ENCODE measurements at regions not wholly inside any gene's neighbourhood (a gene's known extent, or its start where the extent isn't known, plus 50 kb on each side); places are given as distances from the start of the nearest gene placed in this dataset.

- Mint-ChIP-seq H3K4me3 (ENCODE audit: unreplicated experiment) (no peak overlapping the region), H3K36me3 (ENCODE audit: low read depth, unreplicated experiment) (peaks cover 3% of the 10 kb centered on the region)
Measured at GRCh38 chr7:68994841-68995240, 603.4 kb upstream of the AUTS2 start.

GRCh38 chr7:68998136-68998535, 600.1 kb upstream of the AUTS2 start:
- DNase-seq (ENCODE audit: low spot score) = no peak
- H3K4me1 Mint-ChIP-seq (ENCODE audit: unreplicated experiment) = no peaks in the 10 kb centered on the region
- H3K9me3 Mint-ChIP-seq (ENCODE audit: unreplicated experiment) = peaks cover 51% of the 10 kb centered on the region
- TF ChIP-seq CTCF (IDR thresholded peaks at IDR 0.05; ENCODE audit: unreplicated experiment) = no peak
- peak overlapping the region; percentile 62 for H3K4me3 Mint-ChIP-seq (ENCODE audit: unreplicated experiment)
- H3K36me3 Mint-ChIP-seq (ENCODE audit: low read depth, unreplicated experiment) = peaks cover 10% of the 10 kb centered on the region
- peaks cover 2% of the 10 kb centered on the region for H3K27me3 Mint-ChIP-seq (ENCODE audit: unreplicated experiment)
- H3K27ac Mint-ChIP-seq (ENCODE audit: unreplicated experiment) = no peak overlapping the region

More at GRCh38 chr7:68994841-68995240, 603.4 kb upstream of the AUTS2 start:
- Mint-ChIP-seq H3K4me1 (ENCODE audit: unreplicated experiment) (no peaks in the 10 kb centered on the region), H3K27me3 (ENCODE audit: unreplicated experiment) (no peaks in the 10 kb centered on the region), H3K27ac (ENCODE audit: unreplicated experiment) (no peak overlapping the region), H3K9me3 (ENCODE audit: unreplicated experiment) (peaks cover 31% of the 10 kb centered on the region)
- TF ChIP-seq CTCF (IDR thresholded peaks at IDR 0.05; ENCODE audit: unreplicated experiment) = no peak
- DNase-seq (ENCODE audit: low spot score) = no peak

GRCh38 chr7:69002416-69002815, 595.9 kb upstream of the AUTS2 start:
- H3K27ac Mint-ChIP-seq (ENCODE audit: unreplicated experiment) = no peak overlapping the region
- no peaks in the 10 kb centered on the region for H3K4me1 Mint-ChIP-seq (ENCODE audit: unreplicated experiment)
- no peak for TF ChIP-seq CTCF (IDR thresholded peaks at IDR 0.05; ENCODE audit: unreplicated experiment)
- DNase-seq (ENCODE audit: low spot score) = no peak
- H3K36me3 Mint-ChIP-seq (ENCODE audit: low read depth, unreplicated experiment) = peaks cover 15% of the 10 kb centered on the region
- H3K27me3 Mint-ChIP-seq (ENCODE audit: unreplicated experiment) = peaks cover 2% of the 10 kb centered on the region
- no peak overlapping the region for H3K4me3 Mint-ChIP-seq (ENCODE audit: unreplicated experiment)
- peaks cover 53% of the 10 kb centered on the region for H3K9me3 Mint-ChIP-seq (ENCODE audit: unreplicated experiment)

GRCh38 chr7:69012149-69012548, 586.1 kb upstream of the AUTS2 start:
- Mint-ChIP-seq H3K27ac (ENCODE audit: unreplicated experiment) (no peak overlapping the region), H3K4me3 (ENCODE audit: unreplicated experiment) (no peak overlapping the region), H3K27me3 (ENCODE audit: unreplicated experiment) (peaks cover 3% of the 10 kb centered on the region), H3K9me3 (ENCODE audit: unreplicated experiment) (peaks cover 43% of the 10 kb centered on the region), H3K36me3 (ENCODE audit: low read depth, unreplicated experiment) (peaks cover 3% of the 10 kb centered on the region), H3K4me1 (ENCODE audit: unreplicated experiment) (no peaks in the 10 kb centered on the region)
- DNase-seq (ENCODE audit: low spot score) = no peak
- TF ChIP-seq CTCF (IDR thresholded peaks at IDR 0.05; ENCODE audit: unreplicated experiment) = no peak

- H3K36me3 Mint-ChIP-seq (ENCODE audit: low read depth, unreplicated experiment) = peaks cover 11% of the 10 kb centered on the region
- H3K4me1 Mint-ChIP-seq (ENCODE audit: unreplicated experiment) = no peaks in the 10 kb centered on the region
- H3K27ac Mint-ChIP-seq (ENCODE audit: unreplicated experiment) = no peak overlapping the region
- H3K9me3 Mint-ChIP-seq (ENCODE audit: unreplicated experiment) = peaks cover 38% of the 10 kb centered on the region
- DNase-seq (ENCODE audit: low spot score) = no peak
- no peak overlapping the region for H3K4me3 Mint-ChIP-seq (ENCODE audit: unreplicated experiment)
- no peak for TF ChIP-seq CTCF (IDR thresholded peaks at IDR 0.05; ENCODE audit: unreplicated experiment)
- peaks cover 1% of the 10 kb centered on the region for H3K27me3 Mint-ChIP-seq (ENCODE audit: unreplicated experiment)
Measured at GRCh38 chr7:69017208-69017607, 581.1 kb upstream of the AUTS2 start.
